CD4-positive, alpha-beta memory T cell (primary cell): ENCODE measurements at regions not wholly inside any gene's neighbourhood (a gene's known extent, or its start where the extent isn't known, plus 50 kb on each side); places are given as distances from the start of the nearest gene placed in this dataset.

Experiments
- CTCF ChIA-PET: fragments of 350-600 bp; sonication (Branson Sonifier 250); formaldehyde crosslinking; loops from one replicate; lab custom pipeline; 2021; ENCODE audit warnings: inconsistent platforms; ENCODE audit not compliant: partially characterized antibody; lab: Charles Lee
- POLR2A ChIA-PET: fragments of 350-600 bp; sonication (Branson Sonifier 250); formaldehyde crosslinking; loops from one replicate; lab custom pipeline; 2021; ENCODE audit not compliant: partially characterized antibody; lab: Charles Lee
- DNase-seq, 5 donors: peaks; one replicate each; pipeline versions ENCODE4 v3.0.0 to v3.0.0-alpha.2; 2020 to 2022; ENCODE audit warnings: mixed read lengths in 1 of 5
- H3K27ac ChIP-seq: one replicate; pipeline ENCODE4 v1.7.0; 2013; ENCODE audit warnings: low read depth, low read length
- H3K27me3 ChIP-seq: 2 replicates; pipeline ENCODE4 v1.7.0; 2013; ENCODE audit warnings: mild to moderate bottlenecking, low read length, moderate library complexity; ENCODE audit not compliant: insufficient read depth
- H3K36me3 ChIP-seq: 2 replicates; pipeline ENCODE4 v1.7.0; 2013; ENCODE audit warnings: mild to moderate bottlenecking, low read length, moderate library complexity; ENCODE audit not compliant: insufficient read depth
- H3K4me1 ChIP-seq: 2 replicates; pipeline ENCODE4 v1.7.0; 2013; ENCODE audit warnings: mild to moderate bottlenecking, low read length, moderate library complexity; ENCODE audit not compliant: insufficient read depth
- H3K4me3 ChIP-seq, 2 donors: one replicate each; pipeline ENCODE4 v1.7.0; 2013; ENCODE audit warnings: low read length in 2 of 2, mild to moderate bottlenecking in 1 of 2
- H3K9me3 ChIP-seq, 2 donors: one replicate each; pipeline ENCODE4 v1.7.0; 2013; ENCODE audit warnings: low read length in 2 of 2, control low read depth in 1 of 2; ENCODE audit not compliant: control insufficient read depth in 1 of 2
- H3K27ac Mint-ChIP-seq, 7 donors: one replicate each; pipeline ENCODE4 v1.8.0; 2020 to 2021; ENCODE audit warnings: mixed read lengths in 7 of 7, mild to moderate bottlenecking in 6 of 7, inconsistent platforms in 3 of 7, moderate library complexity in 3 of 7
- H3K27me3 Mint-ChIP-seq, 2 donors: one replicate each; pipeline ENCODE4 v1.8.0; 2020 to 2021; ENCODE audit warnings: mixed read lengths in 2 of 2
- H3K36me3 Mint-ChIP-seq, 2 donors: one replicate each; pipeline ENCODE4 v1.8.0; 2020 to 2021; ENCODE audit warnings: mixed read lengths in 2 of 2, inconsistent platforms in 1 of 2, mild to moderate bottlenecking in 1 of 2
- H3K4me1 Mint-ChIP-seq, 4 donors: one replicate each; pipeline ENCODE4 v1.8.0; 2020 to 2021; ENCODE audit warnings: mixed read lengths in 4 of 4, mild to moderate bottlenecking in 1 of 4
- H3K4me3 Mint-ChIP-seq, 8 donors: one replicate each; pipeline ENCODE4 v1.8.0; 2020 to 2021; ENCODE audit warnings: mixed read lengths in 8 of 8, mild to moderate bottlenecking in 7 of 8, moderate library complexity in 6 of 8, inconsistent platforms in 3 of 8
- H3K9me3 Mint-ChIP-seq, 8 donors: one replicate each; pipeline ENCODE4 v1.8.0; 2020 to 2021; ENCODE audit warnings: mixed read lengths in 8 of 8, mild to moderate bottlenecking in 5 of 8, inconsistent platforms in 3 of 8, moderate library complexity in 1 of 8
- intact Hi-C: fragments of 100-400 bp; cut with micrococcal nuclease; formaldehyde crosslinking; loops from one replicate; pipeline ENCODE4 v1.15.1; 2023

GRCh38 chr13:53131361-53131760, 102.7 kb downstream of the OLFM4 start:
- H3K27ac Mint-ChIP-seq: no peak overlapping the region
- CTCF ChIA-PET: no interaction called here

GRCh38 chr13:53135301-53135700, 106.7 kb downstream of the OLFM4 start:
- Histone ChIP-seq H3K27me3 (no peaks in the 10 kb centered on the region), H3K4me1 (no peaks in the 10 kb centered on the region), H3K9me3 (no peaks in the 10 kb centered on the region), H3K36me3 (no peaks in the 10 kb centered on the region), H3K27ac (no peak overlapping the region), H3K4me3 (no peak overlapping the region)
- Mint-ChIP-seq H3K4me1 (no peaks in the 10 kb centered on the region), H3K4me3 (no peak overlapping the region), H3K9me3 (peaks cover 0 to 4% (median 0%) of the 10 kb centered on the region in 8 donors), H3K36me3 (no peaks in the 10 kb centered on the region), H3K27ac (no peak overlapping the region), H3K27me3 (no peaks in the 10 kb centered on the region)
- DNase-seq: no peak
- CTCF ChIA-PET: interaction anchor here (2.6 kb wide), 1 partner anchor 10 kb away, joined by 7 read pairs; no protein-coding TSS in a partner anchor
- POLR2A ChIA-PET: no interaction called here
- intact Hi-C loops: no loop called here

More at GRCh38 chr13:53131361-53131760, 102.7 kb downstream of the OLFM4 start:
- H3K36me3 ChIP-seq: no peaks in the 10 kb centered on the region
- H3K27me3 ChIP-seq: no peaks in the 10 kb centered on the region
- POLR2A ChIA-PET: no interaction called here
- no peaks in the 10 kb centered on the region for H3K27me3 Mint-ChIP-seq
- no peaks in the 10 kb centered on the region for H3K36me3 Mint-ChIP-seq
- intact Hi-C loops: no loop called here
- H3K9me3 Mint-ChIP-seq: peaks cover 0 to 4% (median 0%) of the 10 kb centered on the region in 8 donors
- no peak overlapping the region for H3K4me3 Mint-ChIP-seq
- H3K4me1 Mint-ChIP-seq: no peaks in the 10 kb centered on the region
- H3K4me1 ChIP-seq: no peaks in the 10 kb centered on the region
- no peaks in the 10 kb centered on the region for H3K9me3 ChIP-seq
- no peak overlapping the region for H3K4me3 ChIP-seq
- H3K27ac ChIP-seq: no peak overlapping the region
- DNase-seq: no peak

- Mint-ChIP-seq H3K4me3 (no peak overlapping the region), H3K4me1 (no peaks in the 10 kb centered on the region), H3K27ac (no peak overlapping the region), H3K9me3 (peaks cover 0 to 4% (median 0%) of the 10 kb centered on the region in 8 donors), H3K36me3 (no peaks in the 10 kb centered on the region), H3K27me3 (no peaks in the 10 kb centered on the region)
- H3K27ac ChIP-seq: no peak overlapping the region
- ChIA-PET CTCF (no interaction called here), POLR2A (no interaction called here)
- DNase-seq: no peak
- H3K36me3 ChIP-seq: no peaks in the 10 kb centered on the region
- H3K4me3 ChIP-seq: no peak overlapping the region
- no peaks in the 10 kb centered on the region for H3K9me3 ChIP-seq
- no peaks in the 10 kb centered on the region for H3K27me3 ChIP-seq
- no peaks in the 10 kb centered on the region for H3K4me1 ChIP-seq
- intact Hi-C loops: no loop called here
Measured at GRCh38 chr13:53136554-53137215, 108.1 kb downstream of the OLFM4 start.

GRCh38 chr13:53137779-53138178, 109.2 kb downstream of the OLFM4 start:
- H3K4me1 ChIP-seq: no peaks in the 10 kb centered on the region
- Mint-ChIP-seq H3K27me3 (no peaks in the 10 kb centered on the region), H3K4me3 (no peak overlapping the region), H3K36me3 (no peaks in the 10 kb centered on the region), H3K9me3 (no peaks in the 10 kb centered on the region), H3K27ac (no peak overlapping the region), H3K4me1 (no peaks in the 10 kb centered on the region)
- no peaks in the 10 kb centered on the region for H3K9me3 ChIP-seq
- intact Hi-C loops: no loop called here
- H3K27me3 ChIP-seq: no peaks in the 10 kb centered on the region
- H3K27ac ChIP-seq: no peak overlapping the region
- ChIA-PET CTCF (interaction anchor here (1.0 kb wide), 1 partner anchor 14 kb away, joined by 3 read pairs; no protein-coding TSS in a partner anchor), POLR2A (no interaction called here)
- no peaks in the 10 kb centered on the region for H3K36me3 ChIP-seq
- no peak for DNase-seq
- H3K4me3 ChIP-seq: no peak overlapping the region

DNA sequence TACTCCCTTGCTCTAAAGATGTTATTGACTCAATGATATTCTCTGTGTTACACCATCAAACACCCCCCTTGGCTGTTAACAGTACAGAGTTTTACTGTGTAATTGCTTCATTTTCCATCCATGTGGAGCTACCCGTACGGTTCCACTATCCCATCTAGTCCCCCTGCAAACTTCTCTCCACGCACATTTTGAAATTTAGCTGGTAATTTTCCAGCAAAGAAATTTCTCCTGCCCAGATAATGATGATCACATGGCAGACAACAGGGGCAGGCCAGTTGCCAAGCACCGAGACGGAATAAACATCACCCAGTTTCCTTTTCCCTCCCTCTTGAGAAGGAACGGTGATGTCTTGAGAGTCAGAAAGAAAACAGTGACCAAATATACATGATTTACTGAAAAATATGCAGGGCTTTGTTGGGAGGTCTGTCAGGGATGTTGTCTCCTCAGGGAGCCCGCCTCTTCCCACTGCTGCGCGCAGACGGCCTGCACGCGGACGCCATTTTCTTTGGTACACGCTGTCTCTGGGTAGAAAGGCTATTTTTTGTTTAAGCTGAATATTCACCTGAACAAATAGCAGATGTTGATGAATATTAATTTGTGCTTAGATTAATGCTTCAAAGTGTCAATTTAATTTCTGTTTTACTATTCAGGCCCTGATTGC, 109.9 kb downstream of the OLFM4 start:
- POLR2A ChIA-PET: no interaction called here
- Histone ChIP-seq H3K27ac (no peak overlapping the region), H3K27me3 (no peaks in the 10 kb centered on the region), H3K4me1 (no peaks in the 10 kb centered on the region), H3K36me3 (no peaks in the 10 kb centered on the region), H3K9me3 (no peaks in the 10 kb centered on the region), H3K4me3 (no peak overlapping the region)
- H3K27ac Mint-ChIP-seq: no peak overlapping the region
- intact Hi-C loops: no loop called here
- DNase-seq: no peak
- H3K36me3 Mint-ChIP-seq: no peaks in the 10 kb centered on the region
- H3K27me3 Mint-ChIP-seq: no peaks in the 10 kb centered on the region
- no peaks in the 10 kb centered on the region for H3K9me3 Mint-ChIP-seq
- CTCF ChIA-PET: no interaction called here
- no peaks in the 10 kb centered on the region for H3K4me1 Mint-ChIP-seq
- H3K4me3 Mint-ChIP-seq: no peak overlapping the region

DNA sequence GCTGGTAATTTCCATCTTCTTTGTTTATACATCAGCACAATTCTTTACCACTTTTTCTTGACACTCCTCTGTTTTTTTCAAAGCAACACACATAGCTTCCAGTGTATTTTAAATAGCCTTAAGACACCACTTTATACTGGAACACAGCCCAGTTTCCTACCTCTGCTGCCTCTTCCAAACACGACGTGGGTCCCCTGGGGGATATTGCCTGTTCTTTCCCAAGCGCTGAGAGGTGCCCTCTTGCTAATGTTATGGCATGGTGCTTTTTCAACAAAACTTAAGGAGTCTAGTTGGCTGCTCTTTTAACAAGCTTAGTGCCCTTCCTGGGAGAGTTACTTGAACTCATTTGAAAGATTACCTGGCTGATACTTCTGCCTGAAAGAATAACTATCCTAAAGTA, 112.7 kb downstream of the OLFM4 start:
- Histone ChIP-seq H3K27ac (no peak overlapping the region), H3K27me3 (no peaks in the 10 kb centered on the region), H3K36me3 (no peaks in the 10 kb centered on the region), H3K4me1 (no peaks in the 10 kb centered on the region), H3K9me3 (no peaks in the 10 kb centered on the region), H3K4me3 (no peak overlapping the region)
- CTCF ChIA-PET: no interaction called here
- Mint-ChIP-seq H3K27ac (no peak overlapping the region), H3K4me1 (no peaks in the 10 kb centered on the region), H3K4me3 (no peak overlapping the region), H3K27me3 (peaks cover 0 to 3% of the 10 kb centered on the region in 2 donors), H3K9me3 (no peaks in the 10 kb centered on the region), H3K36me3 (no peaks in the 10 kb centered on the region)
- POLR2A ChIA-PET: no interaction called here
- intact Hi-C loops: no loop called here
- DNase-seq: no peak

- intact Hi-C loops: no loop called here
- Mint-ChIP-seq H3K36me3 (no peaks in the 10 kb centered on the region), H3K27me3 (peaks cover 0 to 3% of the 10 kb centered on the region in 2 donors), H3K4me3 (no peak overlapping the region), H3K4me1 (no peaks in the 10 kb centered on the region), H3K27ac (no peak overlapping the region), H3K9me3 (no peaks in the 10 kb centered on the region)
- no peaks in the 10 kb centered on the region for H3K4me1 ChIP-seq
- CTCF ChIA-PET: no interaction called here
- no peak overlapping the region for H3K27ac ChIP-seq
- no peak for DNase-seq
- no peaks in the 10 kb centered on the region for H3K36me3 ChIP-seq
- H3K27me3 ChIP-seq: no peaks in the 10 kb centered on the region
- no peak overlapping the region for H3K4me3 ChIP-seq
- POLR2A ChIA-PET: no interaction called here
- no peaks in the 10 kb centered on the region for H3K9me3 ChIP-seq
Measured at GRCh38 chr13:53142306-53142705, 113.7 kb downstream of the OLFM4 start.
